Liver (tissue), 8 donors: ENCODE measurements at regions not wholly inside any gene's neighbourhood (a gene's known extent, or its start where the extent isn't known, plus 50 kb on each side); places are given as distances from the start of the nearest gene placed in this dataset.

Experiments used
- DNase-seq: peaks from one replicate; pipeline ENCODE4 v3.0.0-alpha.2; 2017; ENCODE audit warnings: low spot score
- H3K27ac ChIP-seq, 2 donors: one replicate each; pipeline ENCODE4 v1.7.0; 2013; ENCODE audit warnings: inconsistent platforms in 2 of 2, low read length in 2 of 2, control low read depth in 1 of 2, low read depth in 1 of 2, mild to moderate bottlenecking in 1 of 2
- H3K27me3 ChIP-seq, 4 donors: one replicate each; pipeline versions ENCODE4 v1.6.1 to v1.7.0; 2013; ENCODE audit warnings: low read length in 3 of 4, inconsistent platforms in 1 of 4, mild to moderate bottlenecking in 1 of 4, moderate library complexity in 1 of 4; ENCODE audit not compliant: control insufficient read depth in 4 of 4, insufficient read depth in 4 of 4
- H3K36me3 ChIP-seq, 4 donors: one replicate each; pipeline versions ENCODE4 v1.6.1 to v1.7.0; 2013; ENCODE audit warnings: low read length in 3 of 4, mild to moderate bottlenecking in 3 of 4, low read depth in 1 of 4, moderate library complexity in 1 of 4; ENCODE audit not compliant: control insufficient read depth in 4 of 4, insufficient read depth in 3 of 4
- H3K4me1 ChIP-seq, 4 donors: one replicate each; pipeline versions ENCODE4 v1.6.1 to v1.7.0; 2013; ENCODE audit warnings: low read length in 3 of 4, mild to moderate bottlenecking in 3 of 4, moderate library complexity in 1 of 4; ENCODE audit not compliant: control insufficient read depth in 4 of 4, insufficient read depth in 4 of 4
- H3K4me3 ChIP-seq, 3 donors: one replicate each; pipeline versions ENCODE4 v1.6.1 to v1.7.0; 2013; ENCODE audit warnings: low read length in 3 of 3, control low read depth in 1 of 3, low read depth in 1 of 3, mild to moderate bottlenecking in 1 of 3
- H3K9ac ChIP-seq, 2 donors: one replicate each; pipeline ENCODE4 v1.7.0; 2013; ENCODE audit warnings: low read length in 2 of 2, mild to moderate bottlenecking in 2 of 2, moderate library complexity in 2 of 2, control low read depth in 1 of 2, low read depth in 1 of 2
- H3K9me3 ChIP-seq, 4 donors: one replicate each; pipeline versions ENCODE4 v1.6.1 to v1.7.0; 2013; ENCODE audit warnings: low read length in 3 of 4; ENCODE audit not compliant: control insufficient read depth in 4 of 4
- EGR1 ChIP-seq, 2 donors: IDR thresholded peaks; 2 replicates each; pipeline ENCODE4 v1.6.1; 2016 to 2018; ENCODE audit warnings: antibody characterized with exemption in 2 of 2, low read depth in 2 of 2
- FOXA1 ChIP-seq: IDR thresholded peaks from 2 replicates; pipeline ENCODE4 v1.6.1; 2016; ENCODE audit warnings: antibody characterized with exemption
- FOXA2 ChIP-seq: IDR thresholded peaks from 2 replicates; pipeline ENCODE4 v1.6.1; 2016; ENCODE audit warnings: antibody characterized with exemption
- GABPA ChIP-seq, 2 donors: IDR thresholded peaks in 1 of 2; conservative IDR thresholded peaks in 1 of 2; 2 replicates each; pipeline ENCODE4 v1.6.1; 2016; ENCODE audit warnings: antibody characterized with exemption in 2 of 2, mild to moderate bottlenecking in 1 of 2, moderate library complexity in 1 of 2
- HNF4G ChIP-seq: IDR thresholded peaks from 2 replicates; pipeline ENCODE4 v1.6.1; 2016; ENCODE audit warnings: antibody characterized with exemption
- JUND ChIP-seq, 2 donors: IDR thresholded peaks; 2 replicates each; pipeline ENCODE4 v1.6.1; 2016; ENCODE audit warnings: antibody characterized with exemption in 2 of 2
- NR2F2 ChIP-seq: IDR thresholded peaks from 2 replicates; pipeline ENCODE4 v1.6.1; 2016; ENCODE audit warnings: antibody characterized with exemption
- RAD21 ChIP-seq, 2 donors: IDR thresholded peaks; 2 replicates each; pipeline ENCODE4 v1.6.1; 2016; ENCODE audit warnings: antibody characterized with exemption in 2 of 2, mild to moderate bottlenecking in 2 of 2
- RXRA ChIP-seq, 2 donors: IDR thresholded peaks; 2 replicates each; pipeline ENCODE4 v1.6.1; 2017 to 2018; ENCODE audit warnings: antibody characterized with exemption in 2 of 2, mild to moderate bottlenecking in 1 of 2
- SP1 ChIP-seq: IDR thresholded peaks from 2 replicates; pipeline ENCODE4 v1.6.1; 2018; ENCODE audit warnings: antibody characterized with exemption, mild to moderate bottlenecking
- TAF1 ChIP-seq: conservative IDR thresholded peaks from 2 replicates; pipeline ENCODE4 v1.6.1; 2016; ENCODE audit warnings: antibody characterized with exemption, mild to moderate bottlenecking
- YY1 ChIP-seq: IDR thresholded peaks from 2 replicates; pipeline ENCODE4 v1.6.1; 2016; ENCODE audit warnings: antibody characterized with exemption, mild to moderate bottlenecking
- WGBS: extraction: QIAGEN DNeasy Blood & Tissue Kit; methylation state at CpG from one replicate; pipeline ENCODE4 v1.1.7; 2013; 5-methylcytosine and 5-hydroxymethylcytosine counted together
- TF ChIP-seq, protein P1 (sequence below): IDR thresholded peaks from 2 replicates; pipeline ENCODE4 v1.6.1; 2016; ENCODE audit warnings: antibody characterized with exemption, mild to moderate bottlenecking
- TF ChIP-seq, protein P2 (sequence below): IDR thresholded peaks from 2 replicates; pipeline ENCODE4 v1.6.1; 2016; ENCODE audit warnings: antibody characterized with exemption
- TF ChIP-seq, protein P3 (sequence below): IDR thresholded peaks from 2 replicates; pipeline ENCODE4 v1.6.1; 2016; ENCODE audit warnings: antibody characterized with exemption
- TF ChIP-seq, protein P4 (sequence below): IDR thresholded peaks from 2 replicates; pipeline ENCODE4 v1.6.1; 2016; ENCODE audit warnings: antibody characterized with exemption
- TF ChIP-seq, protein P5 (sequence below): fragments of 150-350 bp; IDR thresholded peaks from 2 replicates; pipeline ENCODE4 v1.5.1; 2017; ENCODE audit warnings: improper control_type of control experiment, low read depth, low read length; ENCODE audit not compliant: missing input control
- donor health status: healthy.
- donor health status: healthy.
- donor health status: healthy.
- donor health status: healthy.
- donor health status: healthy.

DNA sequence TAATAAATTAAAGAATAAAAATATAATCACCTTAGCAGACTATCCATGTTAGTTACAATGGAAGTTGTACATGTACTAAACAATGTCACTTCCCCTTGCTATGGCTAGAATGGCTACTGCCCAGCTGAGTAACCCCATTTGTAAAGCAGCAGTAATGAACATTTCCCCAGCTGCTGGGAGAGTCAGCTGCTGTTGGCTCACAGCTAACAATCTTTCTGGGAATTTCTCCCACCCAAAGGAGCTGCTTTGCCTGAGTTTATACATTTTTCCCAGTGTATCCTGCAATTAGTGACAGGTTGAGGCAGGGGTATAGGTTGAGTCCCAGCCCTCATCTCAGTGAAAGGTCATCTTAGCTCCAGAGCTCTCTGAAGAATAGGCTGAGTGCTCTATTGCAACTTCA, 665.6 kb upstream of the KLHL29 start:
- Histone ChIP-seq H3K27ac (no peak overlapping the region), H3K4me3 (no peak overlapping the region), H3K4me1 (no peaks in the 10 kb centered on the region), H3K9me3 (peaks cover 0 to 5% (median 0%) of the 10 kb centered on the region in 4 donors), H3K36me3 (no peaks in the 10 kb centered on the region), H3K9ac (no peak overlapping the region), H3K27me3 (no peaks in the 10 kb centered on the region)
- TF ChIP-seq, protein P1, sequence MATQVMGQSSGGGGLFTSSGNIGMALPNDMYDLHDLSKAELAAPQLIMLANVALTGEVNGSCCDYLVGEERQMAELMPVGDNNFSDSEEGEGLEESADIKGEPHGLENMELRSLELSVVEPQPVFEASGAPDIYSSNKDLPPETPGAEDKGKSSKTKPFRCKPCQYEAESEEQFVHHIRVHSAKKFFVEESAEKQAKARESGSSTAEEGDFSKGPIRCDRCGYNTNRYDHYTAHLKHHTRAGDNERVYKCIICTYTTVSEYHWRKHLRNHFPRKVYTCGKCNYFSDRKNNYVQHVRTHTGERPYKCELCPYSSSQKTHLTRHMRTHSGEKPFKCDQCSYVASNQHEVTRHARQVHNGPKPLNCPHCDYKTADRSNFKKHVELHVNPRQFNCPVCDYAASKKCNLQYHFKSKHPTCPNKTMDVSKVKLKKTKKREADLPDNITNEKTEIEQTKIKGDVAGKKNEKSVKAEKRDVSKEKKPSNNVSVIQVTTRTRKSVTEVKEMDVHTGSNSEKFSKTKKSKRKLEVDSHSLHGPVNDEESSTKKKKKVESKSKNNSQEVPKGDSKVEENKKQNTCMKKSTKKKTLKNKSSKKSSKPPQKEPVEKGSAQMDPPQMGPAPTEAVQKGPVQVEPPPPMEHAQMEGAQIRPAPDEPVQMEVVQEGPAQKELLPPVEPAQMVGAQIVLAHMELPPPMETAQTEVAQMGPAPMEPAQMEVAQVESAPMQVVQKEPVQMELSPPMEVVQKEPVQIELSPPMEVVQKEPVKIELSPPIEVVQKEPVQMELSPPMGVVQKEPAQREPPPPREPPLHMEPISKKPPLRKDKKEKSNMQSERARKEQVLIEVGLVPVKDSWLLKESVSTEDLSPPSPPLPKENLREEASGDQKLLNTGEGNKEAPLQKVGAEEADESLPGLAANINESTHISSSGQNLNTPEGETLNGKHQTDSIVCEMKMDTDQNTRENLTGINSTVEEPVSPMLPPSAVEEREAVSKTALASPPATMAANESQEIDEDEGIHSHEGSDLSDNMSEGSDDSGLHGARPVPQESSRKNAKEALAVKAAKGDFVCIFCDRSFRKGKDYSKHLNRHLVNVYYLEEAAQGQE, result no peak
- no peak for DNase-seq

DNA sequence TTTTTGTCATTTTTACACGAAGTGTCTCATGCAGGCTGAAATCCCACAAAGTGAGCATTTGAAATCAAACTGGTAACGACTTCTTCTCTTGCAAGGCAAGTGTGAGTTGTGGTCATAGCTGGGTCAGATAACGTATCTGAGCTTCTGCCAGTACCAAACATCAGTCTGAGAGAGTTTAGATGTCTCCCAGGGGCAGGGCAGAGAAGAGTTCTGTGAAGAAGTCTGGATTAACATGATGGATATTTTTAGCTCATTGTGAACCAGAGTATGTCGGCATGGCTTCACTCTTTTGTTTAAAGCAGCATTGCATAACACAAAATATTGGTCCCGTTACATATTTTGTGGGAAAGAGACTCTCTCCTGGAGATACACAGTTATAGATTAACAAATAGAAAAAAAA, 655.5 kb upstream of the KLHL29 start:
- H3K9me3 ChIP-seq, result peaks cover 0 to 14% (median 4%) of the 10 kb centered on the region in 4 donors
- no peak for DNase-seq
- WGBS, result 61% methylated on average over 5 of the region's 5 CpGs
- no peak overlapping the region for H3K4me3 ChIP-seq
- H3K4me1 ChIP-seq, result no peaks in the 10 kb centered on the region
- TF ChIP-seq RXRA (IDR thresholded peaks at IDR 0.05), result no peak
- no peaks in the 10 kb centered on the region for H3K27me3 ChIP-seq
- H3K36me3 ChIP-seq, result no peaks in the 10 kb centered on the region
- no peak overlapping the region for H3K9ac ChIP-seq
- no peak overlapping the region for H3K27ac ChIP-seq

DNA sequence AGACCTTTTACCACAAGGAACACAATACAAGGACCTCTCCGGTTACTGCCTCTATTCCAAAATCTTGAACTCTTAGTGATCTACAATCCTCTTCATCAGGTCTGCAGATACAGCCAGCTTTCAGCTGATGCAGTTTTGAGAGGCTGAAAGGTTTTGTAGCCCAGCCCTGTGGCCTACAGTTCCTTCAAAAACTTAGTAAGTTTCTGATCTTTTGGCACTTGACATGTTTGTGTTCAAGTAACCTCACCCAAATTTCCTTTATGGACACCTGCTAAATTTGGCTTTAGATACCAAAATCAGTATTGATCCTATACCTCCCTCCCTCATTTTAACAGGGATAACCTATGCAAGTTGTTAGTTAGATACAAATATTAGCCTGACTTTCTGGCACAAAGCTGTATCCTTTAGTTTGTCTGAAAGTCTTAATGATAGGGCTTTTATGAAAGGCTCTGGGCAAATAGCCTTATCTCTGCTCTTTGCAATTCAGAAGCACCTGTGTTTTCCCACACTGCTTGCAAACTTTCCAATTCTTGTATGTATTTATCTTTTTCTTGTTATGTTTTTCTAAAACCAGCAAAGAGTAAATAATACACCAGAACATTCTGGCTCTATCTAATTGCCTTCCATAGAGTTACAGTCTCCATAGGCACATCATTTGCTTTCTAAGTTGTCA, 650.5 kb upstream of the KLHL29 start:
- no peak for DNase-seq
- no peak overlapping the region for H3K9ac ChIP-seq
- no peak overlapping the region for H3K27ac ChIP-seq
- H3K9me3 ChIP-seq, result peaks cover 0 to 4% (median 0%) of the 10 kb centered on the region in 4 donors
- no peaks in the 10 kb centered on the region for H3K36me3 ChIP-seq
- no peaks in the 10 kb centered on the region for H3K27me3 ChIP-seq
- H3K4me3 ChIP-seq, result no peak overlapping the region
- WGBS, result 85% methylated on average over 1 of the region's 1 CpG
- H3K4me1 ChIP-seq, result no peaks in the 10 kb centered on the region
- TF ChIP-seq JUND (IDR thresholded peaks at IDR 0.05) (no peak), NR2F2 (no peak), HNF4G (no peak), RXRA (IDR thresholded peaks at IDR 0.05) (no peak), TAF1 (no peak), EGR1 (IDR thresholded peaks at IDR 0.05; ENCODE audit: low read depth in 2 of 2) (no peak), FOXA2 (no peak), SP1 (no peak), YY1 (no peak), FOXA1 (no peak), GABPA (IDR thresholded peaks at IDR 0.05 in 1 of 2, conservative IDR thresholded peaks at IDR 0.05 in 1 of 2) (no peak), RAD21 (IDR thresholded peaks at IDR 0.05) (no peak)
- TF ChIP-seq, protein P2, sequence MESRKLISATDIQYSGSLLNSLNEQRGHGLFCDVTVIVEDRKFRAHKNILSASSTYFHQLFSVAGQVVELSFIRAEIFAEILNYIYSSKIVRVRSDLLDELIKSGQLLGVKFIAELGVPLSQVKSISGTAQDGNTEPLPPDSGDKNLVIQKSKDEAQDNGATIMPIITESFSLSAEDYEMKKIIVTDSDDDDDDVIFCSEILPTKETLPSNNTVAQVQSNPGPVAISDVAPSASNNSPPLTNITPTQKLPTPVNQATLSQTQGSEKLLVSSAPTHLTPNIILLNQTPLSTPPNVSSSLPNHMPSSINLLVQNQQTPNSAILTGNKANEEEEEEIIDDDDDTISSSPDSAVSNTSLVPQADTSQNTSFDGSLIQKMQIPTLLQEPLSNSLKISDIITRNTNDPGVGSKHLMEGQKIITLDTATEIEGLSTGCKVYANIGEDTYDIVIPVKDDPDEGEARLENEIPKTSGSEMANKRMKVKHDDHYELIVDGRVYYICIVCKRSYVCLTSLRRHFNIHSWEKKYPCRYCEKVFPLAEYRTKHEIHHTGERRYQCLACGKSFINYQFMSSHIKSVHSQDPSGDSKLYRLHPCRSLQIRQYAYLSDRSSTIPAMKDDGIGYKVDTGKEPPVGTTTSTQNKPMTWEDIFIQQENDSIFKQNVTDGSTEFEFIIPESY, result no peak
- TF ChIP-seq, protein P3, sequence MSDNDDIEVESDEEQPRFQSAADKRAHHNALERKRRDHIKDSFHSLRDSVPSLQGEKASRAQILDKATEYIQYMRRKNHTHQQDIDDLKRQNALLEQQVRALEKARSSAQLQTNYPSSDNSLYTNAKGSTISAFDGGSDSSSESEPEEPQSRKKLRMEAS, result no peak
- TF ChIP-seq, protein P4, sequence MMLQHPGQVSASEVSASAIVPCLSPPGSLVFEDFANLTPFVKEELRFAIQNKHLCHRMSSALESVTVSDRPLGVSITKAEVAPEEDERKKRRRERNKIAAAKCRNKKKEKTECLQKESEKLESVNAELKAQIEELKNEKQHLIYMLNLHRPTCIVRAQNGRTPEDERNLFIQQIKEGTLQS, result no peak
- TF ChIP-seq, protein P5, sequence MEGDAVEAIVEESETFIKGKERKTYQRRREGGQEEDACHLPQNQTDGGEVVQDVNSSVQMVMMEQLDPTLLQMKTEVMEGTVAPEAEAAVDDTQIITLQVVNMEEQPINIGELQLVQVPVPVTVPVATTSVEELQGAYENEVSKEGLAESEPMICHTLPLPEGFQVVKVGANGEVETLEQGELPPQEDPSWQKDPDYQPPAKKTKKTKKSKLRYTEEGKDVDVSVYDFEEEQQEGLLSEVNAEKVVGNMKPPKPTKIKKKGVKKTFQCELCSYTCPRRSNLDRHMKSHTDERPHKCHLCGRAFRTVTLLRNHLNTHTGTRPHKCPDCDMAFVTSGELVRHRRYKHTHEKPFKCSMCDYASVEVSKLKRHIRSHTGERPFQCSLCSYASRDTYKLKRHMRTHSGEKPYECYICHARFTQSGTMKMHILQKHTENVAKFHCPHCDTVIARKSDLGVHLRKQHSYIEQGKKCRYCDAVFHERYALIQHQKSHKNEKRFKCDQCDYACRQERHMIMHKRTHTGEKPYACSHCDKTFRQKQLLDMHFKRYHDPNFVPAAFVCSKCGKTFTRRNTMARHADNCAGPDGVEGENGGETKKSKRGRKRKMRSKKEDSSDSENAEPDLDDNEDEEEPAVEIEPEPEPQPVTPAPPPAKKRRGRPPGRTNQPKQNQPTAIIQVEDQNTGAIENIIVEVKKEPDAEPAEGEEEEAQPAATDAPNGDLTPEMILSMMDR, result no peak
- TF ChIP-seq, protein P1, result no peak
